Hematopoietic multipotent progenitor cell treated with erythropoietin and hydrocortisone succinate and interleukin-3 and kit ligand, for 15 days (in vitro differentiated cells): ENCODE measurements at regions not wholly inside any gene's neighbourhood (a gene's known extent, or its start where the extent isn't known, plus 50 kb on each side); places are given as distances from the start of the nearest gene placed in this dataset.

Experiments used
- DNase-seq: peaks from one replicate; pipeline ENCODE4 v3.0.0-alpha.2; 2015; ENCODE audit warnings: low spot score

GRCh38 chr15:35725353-35725752 is 179.4 kb upstream of the DPH6 start:
- no peak for DNase-seq

GRCh38 chr15:35727627-35728026 is 181.7 kb upstream of the DPH6 start:
- no peak for DNase-seq

DNA sequence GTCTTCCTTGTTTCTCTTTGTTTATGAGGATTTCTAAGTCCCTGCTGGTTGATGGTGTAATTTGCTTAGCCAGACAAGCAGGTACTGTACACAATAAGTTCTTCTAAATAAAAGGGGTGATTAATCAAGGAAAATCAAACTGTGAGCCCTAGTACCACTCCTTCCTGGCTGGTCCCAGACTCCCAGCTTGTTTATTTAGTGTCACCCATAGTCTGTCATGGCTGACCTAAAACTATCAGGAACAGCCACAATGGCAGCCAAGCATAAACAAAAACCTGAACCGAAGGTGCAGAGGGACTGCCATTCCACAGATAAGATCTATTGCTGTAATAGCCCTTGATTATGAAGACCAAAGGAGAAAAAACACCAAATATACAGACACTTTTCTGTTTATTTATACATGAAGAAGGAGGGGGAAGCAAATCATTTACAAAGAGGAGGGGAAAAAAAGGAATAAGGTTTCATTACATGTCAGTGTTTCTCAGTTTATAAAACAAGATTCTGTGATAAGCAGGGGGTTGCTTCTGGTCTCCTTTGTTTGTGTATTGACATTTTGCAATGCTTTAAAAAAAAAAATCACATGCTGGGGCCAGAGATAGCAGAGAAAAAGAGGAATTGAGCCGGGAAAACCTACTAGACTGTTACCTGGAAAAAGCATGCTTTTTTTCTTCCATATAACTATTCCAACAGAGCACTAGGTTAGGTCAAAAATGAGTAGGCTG is 182.4 kb upstream of the DPH6 start:
- DNase-seq: no peak

DNA sequence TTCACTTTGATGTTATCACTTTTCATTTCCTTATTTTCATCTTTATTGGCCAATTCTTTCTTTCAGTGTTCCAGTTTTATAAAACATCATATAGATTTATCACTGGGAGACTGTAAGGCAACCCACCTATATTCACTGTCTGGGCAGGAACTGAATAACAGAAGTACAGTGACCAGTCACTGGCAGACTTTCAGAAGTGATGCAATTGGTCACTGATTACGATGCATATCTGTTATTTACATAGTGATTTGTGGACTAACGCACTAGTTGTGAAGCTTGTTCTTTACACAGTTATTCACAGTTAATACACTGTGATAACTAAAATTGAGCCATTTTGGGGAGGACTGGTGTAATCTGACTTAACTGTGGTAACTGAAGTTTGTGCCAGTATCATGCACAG is 190.2 kb upstream of the DPH6 start:
- DNase-seq: no peak

- DNase-seq: no peak
These were observed 191.5 kb upstream of the DPH6 start for GRCh38 chr15:35737441-35737840.

DNA sequence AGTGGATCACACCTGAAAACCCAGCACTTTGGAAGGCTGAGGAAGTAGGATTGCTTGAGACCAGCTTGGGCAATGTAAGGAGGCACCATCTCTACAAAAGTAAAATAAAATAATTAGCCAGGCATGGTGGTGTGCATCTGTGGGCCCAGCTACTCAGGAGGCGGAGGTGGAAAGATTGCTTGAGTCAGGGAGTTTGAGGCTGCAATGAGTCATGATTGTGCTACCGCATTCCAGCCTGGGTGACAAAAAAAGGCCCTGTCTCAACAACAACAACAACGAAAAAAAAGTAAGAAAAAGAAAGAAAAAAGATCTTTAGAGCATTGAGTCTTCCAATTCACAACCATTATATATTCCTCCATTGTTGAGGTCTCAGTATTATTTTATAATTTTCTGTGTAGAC is 192.4 kb upstream of the DPH6 start:
- DNase-seq: no peak

DNA sequence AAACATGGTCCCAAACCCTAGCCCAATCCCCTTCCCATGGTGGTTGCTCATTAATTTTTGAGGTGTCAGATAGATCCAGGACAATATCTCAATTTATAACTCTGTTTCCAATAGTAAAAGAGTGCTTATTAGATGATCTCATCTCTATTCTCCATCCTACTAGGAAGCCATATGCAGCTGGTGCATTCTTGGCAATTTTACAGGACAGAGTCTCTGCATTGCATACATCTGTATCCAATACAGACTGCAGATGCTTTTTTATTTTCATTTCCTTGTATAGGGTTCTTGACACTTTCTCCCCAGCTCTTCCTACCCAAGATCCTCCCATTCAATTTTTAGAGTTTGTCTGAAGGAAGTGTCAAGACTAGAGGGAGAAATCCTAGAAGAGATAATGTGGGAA is 194.8 kb upstream of the DPH6 start:
- DNase-seq: no peak

DNA sequence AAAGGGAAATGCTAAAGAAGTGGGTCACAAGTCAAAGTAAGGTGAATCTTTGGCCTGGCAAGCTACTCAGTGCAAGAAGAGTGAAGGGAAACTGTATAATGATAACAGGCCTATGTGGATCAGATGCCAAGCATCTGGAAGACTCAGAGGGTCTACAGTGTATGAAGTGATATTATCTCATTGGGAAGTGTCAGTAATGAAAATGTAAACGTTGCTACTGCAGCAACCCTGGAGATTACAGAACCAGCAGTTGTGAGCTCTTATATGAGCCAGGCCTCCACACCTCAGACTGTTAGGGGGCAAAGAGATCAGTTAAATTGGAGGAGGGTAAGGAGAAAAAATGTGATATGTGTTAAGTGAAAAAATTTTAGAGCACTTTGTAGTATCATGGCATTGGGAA is 195.4 kb upstream of the DPH6 start:
- DNase-seq: no peak

- no peak for DNase-seq
These were observed 195.9 kb upstream of the DPH6 start for GRCh38 chr15:35741881-35742280.

- no peak for DNase-seq
These were observed 197.4 kb upstream of the DPH6 start for GRCh38 chr15:35743321-35743720.

DNA sequence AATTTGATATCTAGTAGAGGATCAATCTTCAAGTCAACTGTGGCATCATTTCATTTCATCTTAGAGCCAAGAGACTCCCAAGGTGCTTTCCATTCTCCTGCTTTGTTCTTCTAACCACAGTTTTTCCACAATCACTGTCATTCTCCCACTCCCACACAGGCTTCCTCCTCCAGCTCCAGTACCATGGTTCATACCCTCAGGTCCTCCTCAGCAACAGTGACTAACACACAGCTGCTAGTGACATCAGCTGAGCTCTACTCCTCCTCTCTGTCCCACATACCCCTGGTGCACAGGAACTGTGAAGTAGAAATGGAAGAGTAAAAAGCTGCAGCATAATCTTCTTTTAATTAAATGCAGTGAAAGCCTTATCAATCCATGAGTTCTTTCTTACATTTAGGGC is 200.2 kb upstream of the DPH6 start:
- DNase-seq: no peak

- DNase-seq: no peak
These were observed 202.1 kb upstream of the DPH6 start for GRCh38 chr15:35748105-35748504.

GRCh38 chr15:35750051-35750450 is 204.1 kb upstream of the DPH6 start:
- no peak for DNase-seq

DNA sequence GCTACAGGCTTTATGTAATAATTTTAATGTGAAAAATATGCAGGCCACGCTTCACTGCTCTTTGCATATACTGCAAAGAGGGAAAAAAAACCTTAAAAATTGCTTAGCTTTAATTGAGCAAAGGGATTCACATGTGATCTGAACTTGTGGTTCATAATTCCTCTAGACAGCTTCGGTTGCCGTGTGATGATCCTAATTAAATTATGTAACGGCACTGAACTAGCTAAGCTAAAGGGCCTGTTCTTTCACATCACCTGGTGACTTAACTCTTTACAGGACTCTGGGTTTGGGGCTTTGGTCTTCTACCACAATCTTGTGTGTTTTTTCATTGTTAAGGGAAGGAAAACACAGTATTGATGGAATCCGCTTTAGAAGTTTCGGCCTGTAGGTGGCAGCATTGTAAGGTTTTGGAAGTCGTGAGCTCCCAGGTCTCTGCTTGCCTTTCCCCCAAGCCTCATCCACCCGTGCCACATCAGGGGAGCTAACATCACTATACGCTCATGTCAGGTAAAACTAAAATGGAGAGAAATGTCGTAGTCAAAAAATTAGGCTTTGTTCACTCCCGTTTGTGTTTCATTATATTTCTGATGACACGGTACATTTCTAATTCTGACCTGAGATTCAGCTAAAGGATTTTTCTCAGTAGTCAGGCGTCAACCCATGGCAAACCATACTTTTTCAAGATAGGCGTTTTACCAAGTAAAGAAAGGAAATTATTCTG is 205.6 kb upstream of the DPH6 start:
- peak; percentile 43 for DNase-seq

DNA sequence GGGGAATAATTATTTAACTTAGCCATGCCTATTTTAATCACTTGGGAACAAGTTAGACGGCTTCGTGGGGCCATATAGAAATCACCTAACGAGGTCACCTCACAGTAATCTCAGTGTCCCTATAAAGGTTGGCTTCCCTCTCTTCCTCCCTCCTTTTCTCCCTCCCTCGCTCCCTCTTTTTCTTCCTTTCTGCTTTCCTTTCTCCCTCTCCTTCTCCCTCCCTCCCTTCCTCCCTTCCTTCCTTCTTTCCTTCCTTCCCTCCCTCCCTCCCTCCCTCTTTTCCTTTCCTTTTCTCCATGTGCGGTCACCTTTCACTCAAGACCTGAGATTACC is 206.1 kb upstream of the DPH6 start:
- no peak for DNase-seq

DNA sequence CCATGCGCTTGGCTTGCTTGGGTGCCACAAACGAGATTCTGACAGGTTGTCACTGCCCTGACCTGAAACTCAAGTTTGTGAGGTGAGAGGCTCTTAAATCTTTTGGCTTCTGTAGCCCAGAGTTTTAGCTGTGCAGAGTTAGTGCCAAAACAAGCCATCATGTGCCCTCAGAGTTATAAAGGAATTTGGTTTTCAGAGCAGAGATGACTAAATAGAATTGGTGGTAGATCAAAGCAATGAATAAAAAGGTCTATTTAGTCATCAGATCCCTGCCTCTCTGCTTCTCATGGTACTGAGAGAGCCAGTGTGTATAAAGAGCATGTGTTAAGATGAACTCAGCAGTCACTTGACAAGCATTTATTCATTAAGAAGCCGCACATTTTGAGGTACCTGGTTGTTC is 207.5 kb upstream of the DPH6 start:
- DNase-seq: no peak

DNA sequence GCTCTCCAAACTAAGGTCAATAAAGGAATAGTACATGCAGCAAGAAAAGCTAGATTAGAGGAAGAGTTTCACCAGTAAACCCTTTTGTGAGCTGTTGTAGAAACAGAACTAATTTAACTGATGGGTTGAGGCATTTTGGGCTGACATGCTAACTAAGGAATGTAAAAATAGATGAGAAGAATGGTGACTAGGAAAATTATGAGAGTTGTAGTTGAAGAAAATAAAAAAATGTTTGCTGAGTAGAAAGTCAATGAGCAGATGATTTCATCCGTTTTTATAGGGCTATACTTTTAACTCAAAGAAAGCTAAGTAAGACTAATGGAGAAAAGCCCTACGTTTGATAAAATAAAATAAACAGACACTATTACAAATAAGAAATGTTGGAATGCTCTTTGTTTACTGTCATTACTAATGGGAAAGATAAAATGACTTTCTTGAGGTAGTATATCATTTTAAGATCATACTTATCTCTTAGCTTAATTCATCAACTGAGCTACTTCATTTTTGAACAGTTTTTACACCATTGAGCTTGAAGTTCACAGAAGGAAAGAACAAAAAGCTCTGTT is 209.4 kb upstream of the DPH6 start:
- no peak for DNase-seq

DNA sequence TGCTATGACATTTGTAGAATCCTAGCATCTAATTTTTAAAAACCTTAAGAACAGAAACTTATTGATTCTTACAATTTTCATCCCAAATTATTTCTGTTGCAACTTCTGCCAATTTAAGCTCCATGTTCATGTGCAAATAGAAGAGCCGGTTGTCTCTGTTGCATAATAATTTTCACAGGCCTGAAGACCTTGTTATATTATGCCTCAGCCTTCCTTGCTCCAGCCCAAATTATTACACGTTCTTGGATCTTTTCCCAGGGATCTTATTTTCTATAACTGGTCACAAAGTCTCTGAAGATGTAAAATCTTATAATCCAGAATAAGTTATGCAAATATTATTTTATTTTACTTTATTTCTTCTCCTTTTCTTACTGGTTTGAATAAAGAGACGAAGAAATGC is 210.7 kb upstream of the DPH6 start:
- DNase-seq: no peak

- DNase-seq: no peak
These were observed 211.4 kb upstream of the DPH6 start for GRCh38 chr15:35757361-35757760.

- no peak for DNase-seq
These were observed 211.8 kb upstream of the DPH6 start for GRCh38 chr15:35757765-35758164.

GRCh38 chr15:35764661-35765519 is 218.9 kb upstream of the DPH6 start:
- DNase-seq: no peak

DNA sequence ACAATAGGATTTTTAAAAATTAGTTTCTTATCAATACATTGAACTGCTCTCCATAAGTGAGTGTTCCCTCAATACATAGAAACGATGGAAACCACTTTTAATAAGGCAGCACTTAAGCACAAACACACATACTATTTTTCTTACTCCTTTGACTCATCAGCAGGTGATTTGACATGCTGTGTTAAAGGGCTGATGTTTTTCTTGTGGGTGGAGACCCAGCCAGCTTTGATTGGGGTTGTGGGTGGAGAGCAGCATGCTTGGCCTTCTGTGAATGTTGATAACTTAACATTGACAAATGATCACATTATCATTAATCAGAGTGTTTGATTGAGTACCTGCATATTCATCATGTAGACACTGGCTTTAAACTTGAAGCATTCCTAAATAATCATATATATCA is 223.0 kb upstream of the DPH6 start:
- no peak for DNase-seq

- DNase-seq: no peak
These were observed 223.7 kb upstream of the DPH6 start for GRCh38 chr15:35769656-35770055.
